Endodermal cell (in vitro differentiated cells): ENCODE measurements at regions not wholly inside any gene's neighbourhood (a gene's known extent, or its start where the extent isn't known, plus 50 kb on each side); places are given as distances from the start of the nearest gene placed in this dataset.

Experiments
- DNase-seq: peaks from one replicate; pipeline ENCODE4 v3.0.0-alpha.2; 2017
- H3K27ac ChIP-seq: 2 replicates; pipeline ENCODE4 v1.5.1; 2013; ENCODE audit warnings: mild to moderate bottlenecking, low read depth, low read length, moderate library complexity
- H3K27me3 ChIP-seq: 2 replicates; pipeline ENCODE4 v1.6.1; 2013; ENCODE audit warnings: mild to moderate bottlenecking, low read length, moderate library complexity; ENCODE audit not compliant: insufficient read depth, control insufficient read depth, poor library complexity, severe bottlenecking
- H3K36me3 ChIP-seq: 2 replicates; pipeline ENCODE4 v1.7.0; 2013; ENCODE audit warnings: mild to moderate bottlenecking, low read length, moderate library complexity; ENCODE audit not compliant: control insufficient read depth, insufficient read depth
- H3K4me1 ChIP-seq: one replicate; pipeline ENCODE4 v1.7.0; 2013; ENCODE audit warnings: low read length; ENCODE audit not compliant: control insufficient read depth, insufficient read depth
- H3K4me3 ChIP-seq: 2 replicates; pipeline ENCODE4 v1.5.1; 2013; ENCODE audit warnings: mild to moderate bottlenecking, low read length, moderate library complexity
- H3K9ac ChIP-seq: 2 replicates; pipeline ENCODE4 v1.6.1; 2013; ENCODE audit warnings: mild to moderate bottlenecking, low read length, moderate library complexity; ENCODE audit not compliant: poor library complexity, severe bottlenecking; ENCODE audit errors: extremely low read depth
- H3K9me3 ChIP-seq: 2 replicates; pipeline ENCODE4 v1.6.1; 2013; ENCODE audit warnings: mild to moderate bottlenecking, low read length, moderate library complexity; ENCODE audit not compliant: control insufficient read depth
- H3K27ac Mint-ChIP-seq: 2 replicates; pipeline ENCODE4 v1.8.0; 2020; ENCODE audit warnings: mixed read lengths
- H3K27me3 Mint-ChIP-seq: 2 replicates; pipeline ENCODE4 v1.8.0; 2021; ENCODE audit warnings: mild to moderate bottlenecking, mixed read lengths; ENCODE audit not compliant: insufficient read depth
- H3K36me3 Mint-ChIP-seq: 2 replicates; pipeline ENCODE4 v1.8.0; 2020; ENCODE audit warnings: low read depth, mixed read lengths
- H3K4me1 Mint-ChIP-seq: 2 replicates; pipeline ENCODE4 v1.8.0; 2020; ENCODE audit warnings: mixed read lengths
- H3K4me3 Mint-ChIP-seq: 2 replicates; pipeline ENCODE4 v1.8.0; 2020; ENCODE audit warnings: mild to moderate bottlenecking, moderate library complexity, mixed read lengths
- H3K9me3 Mint-ChIP-seq: 2 replicates; pipeline ENCODE4 v1.8.0; 2020; ENCODE audit warnings: mild to moderate bottlenecking, mixed read lengths
- CTCF ChIP-seq: fragments of 200-600 bp; sonication (generic); conservative IDR thresholded peaks from 2 replicates; pipeline ENCODE4 v1.5.0; 2021; ENCODE audit warnings: antibody characterized with exemption, mild to moderate bottlenecking
- WGBS, 2 experiments: methylation state at CpG; one replicate each; pipeline versions ENCODE4 v1.1.5 to v1.1.7; 2013; ENCODE audit warnings: missing lambda C conversion rate in 2 of 2, mixed read lengths in 1 of 2; ENCODE audit not compliant: insufficient coverage in 1 of 2, insufficient read length in 1 of 2; 5-methylcytosine and 5-hydroxymethylcytosine counted together

- 95% methylated on average over 2 of the region's 2 CpGs; no CpG with 5 or more reads in 1 of the 2 experiments for WGBS, 2 experiments
- no peak for TF ChIP-seq CTCF
- no peaks in the 10 kb centered on the region for H3K4me1 ChIP-seq
- Mint-ChIP-seq H3K27me3 (no peaks in the 10 kb centered on the region), H3K36me3 (peaks cover 7% of the 10 kb centered on the region), H3K9me3 (peaks cover 26% of the 10 kb centered on the region), H3K27ac (no peak overlapping the region), H3K4me1 (peaks cover 17% of the 10 kb centered on the region), H3K4me3 (no peak overlapping the region)
- H3K9me3 ChIP-seq, result peaks cover 25% of the 10 kb centered on the region
- no peaks in the 10 kb centered on the region for H3K27me3 ChIP-seq
- H3K4me3 ChIP-seq, result no peak overlapping the region
- H3K27ac ChIP-seq, result no peak overlapping the region
- DNase-seq, result no peak
- no peaks in the 10 kb centered on the region for H3K36me3 ChIP-seq
- no peak overlapping the region for H3K9ac ChIP-seq
These were observed 342.7 kb downstream of the RND3 start for GRCh38 chr2:150144546-150145298.

DNA sequence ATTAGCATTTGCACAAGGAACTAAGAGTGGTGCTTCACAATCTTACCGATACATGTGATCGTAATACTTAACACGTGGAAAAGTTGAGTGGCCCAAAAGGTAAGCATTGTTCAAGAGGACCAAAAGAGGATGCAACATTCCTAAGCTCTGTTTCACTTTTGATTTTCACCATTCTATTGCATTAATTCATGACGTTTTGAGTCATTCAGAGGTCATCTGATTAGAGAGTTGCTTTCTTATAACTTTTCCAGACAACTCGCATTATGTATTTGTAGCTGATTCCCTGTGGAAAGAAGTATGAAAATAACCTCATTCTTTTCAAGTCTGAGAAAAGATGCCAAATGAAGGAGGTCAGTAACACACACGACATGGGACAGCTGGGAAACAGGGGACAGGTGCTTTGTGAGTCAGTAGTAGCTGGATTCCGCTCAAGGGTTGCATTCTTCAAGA is 344.4 kb downstream of the RND3 start:
- 94 to 98% methylated on average over 5 to 6 of the region's 7 CpGs for WGBS, 2 experiments
- DNase-seq, result no peak
- no peak overlapping the region for H3K9ac ChIP-seq
- Mint-ChIP-seq H3K27ac (no peak overlapping the region), H3K27me3 (peaks cover 1% of the 10 kb centered on the region), H3K4me1 (peaks cover 13% of the 10 kb centered on the region), H3K4me3 (no peak overlapping the region), H3K9me3 (peaks cover 24% of the 10 kb centered on the region), H3K36me3 (peaks cover 7% of the 10 kb centered on the region)
- no peaks in the 10 kb centered on the region for H3K36me3 ChIP-seq
- no peak overlapping the region for H3K27ac ChIP-seq
- H3K9me3 ChIP-seq, result peaks cover 25% of the 10 kb centered on the region
- H3K4me3 ChIP-seq, result no peak overlapping the region
- no peaks in the 10 kb centered on the region for H3K27me3 ChIP-seq
- no peaks in the 10 kb centered on the region for H3K4me1 ChIP-seq
- no peak for TF ChIP-seq CTCF

GRCh38 chr2:150142561-150142960 is 344.9 kb downstream of the RND3 start:
- no peak overlapping the region for H3K9ac ChIP-seq
- H3K9me3 Mint-ChIP-seq, result peaks cover 20% of the 10 kb centered on the region
- WGBS, 2 experiments, result 100% methylated on average over 1 of the region's 1 CpG; no CpG with 5 or more reads in 1 of the 2 experiments
- H3K27me3 Mint-ChIP-seq, result peaks cover 4% of the 10 kb centered on the region
- no peak overlapping the region for H3K27ac Mint-ChIP-seq
- no peak overlapping the region for H3K4me3 Mint-ChIP-seq
- H3K4me3 ChIP-seq, result no peak overlapping the region
- H3K4me1 Mint-ChIP-seq, result peaks cover 13% of the 10 kb centered on the region
- no peaks in the 10 kb centered on the region for H3K4me1 ChIP-seq
- H3K36me3 Mint-ChIP-seq, result peaks cover 7% of the 10 kb centered on the region
- H3K27me3 ChIP-seq, result no peaks in the 10 kb centered on the region
- no peaks in the 10 kb centered on the region for H3K36me3 ChIP-seq
- H3K9me3 ChIP-seq, result peaks cover 20% of the 10 kb centered on the region
- no peak for DNase-seq
- no peak overlapping the region for H3K27ac ChIP-seq
- no peak for TF ChIP-seq CTCF
